ENCODE measurements at regions not wholly inside any gene's neighbourhood (a gene's known extent, or its start where the extent isn't known, plus 50 kb on each side); places are given as distances from the start of the nearest gene placed in this dataset.

DNA sequence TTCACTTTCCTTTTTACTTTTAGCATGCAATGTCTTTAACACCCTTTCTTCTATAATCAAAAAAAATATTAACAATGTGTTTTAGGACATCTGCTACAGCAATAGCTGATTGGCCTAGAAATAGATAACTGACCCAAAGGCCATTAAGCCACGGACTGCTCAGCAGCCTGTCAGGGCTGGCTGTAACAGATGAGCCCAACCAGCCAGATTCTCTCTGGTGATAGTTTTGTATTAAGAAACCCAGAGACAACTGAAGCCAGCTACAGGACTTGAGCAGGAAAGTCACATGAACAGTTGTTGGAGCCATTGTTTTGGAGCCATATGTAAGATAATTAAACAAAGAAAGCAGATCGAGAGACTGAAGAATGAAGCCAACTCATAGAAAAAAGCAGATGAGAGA, 80.3 kb downstream of the DDIT4L start:
- TF ChIP-seq, protein P1, sequence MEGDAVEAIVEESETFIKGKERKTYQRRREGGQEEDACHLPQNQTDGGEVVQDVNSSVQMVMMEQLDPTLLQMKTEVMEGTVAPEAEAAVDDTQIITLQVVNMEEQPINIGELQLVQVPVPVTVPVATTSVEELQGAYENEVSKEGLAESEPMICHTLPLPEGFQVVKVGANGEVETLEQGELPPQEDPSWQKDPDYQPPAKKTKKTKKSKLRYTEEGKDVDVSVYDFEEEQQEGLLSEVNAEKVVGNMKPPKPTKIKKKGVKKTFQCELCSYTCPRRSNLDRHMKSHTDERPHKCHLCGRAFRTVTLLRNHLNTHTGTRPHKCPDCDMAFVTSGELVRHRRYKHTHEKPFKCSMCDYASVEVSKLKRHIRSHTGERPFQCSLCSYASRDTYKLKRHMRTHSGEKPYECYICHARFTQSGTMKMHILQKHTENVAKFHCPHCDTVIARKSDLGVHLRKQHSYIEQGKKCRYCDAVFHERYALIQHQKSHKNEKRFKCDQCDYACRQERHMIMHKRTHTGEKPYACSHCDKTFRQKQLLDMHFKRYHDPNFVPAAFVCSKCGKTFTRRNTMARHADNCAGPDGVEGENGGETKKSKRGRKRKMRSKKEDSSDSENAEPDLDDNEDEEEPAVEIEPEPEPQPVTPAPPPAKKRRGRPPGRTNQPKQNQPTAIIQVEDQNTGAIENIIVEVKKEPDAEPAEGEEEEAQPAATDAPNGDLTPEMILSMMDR (conservative IDR thresholded peaks at IDR 0.05; ENCODE audit: low read length) = no peak
- TF ChIP-seq EZH2phosphoT487 (IDR thresholded peaks at IDR 0.05; ENCODE audit: borderline replicate concordance, low read depth, low read length) = no peak
